Keratinocyte (primary cell): ENCODE measurements at regions not wholly inside any gene's neighbourhood (a gene's known extent, or its start where the extent isn't known, plus 50 kb on each side); places are given as distances from the start of the nearest gene placed in this dataset.

Experiments
- CTCF ChIP-seq, 3 experiments: IDR thresholded peaks in 1 of 3; conservative IDR thresholded peaks in 1 of 3; optimal IDR thresholded peaks in 1 of 3; 2 replicates in 2 of 3; 3 replicates in 1 of 3; pipeline versions ENCODE3 to v1.5.1; 2011; ENCODE audit warnings: low read length in 3 of 3, mild to moderate bottlenecking in 3 of 3, moderate library complexity in 2 of 3, control low read depth in 1 of 3, inconsistent platforms in 1 of 3; ENCODE audit not compliant: insufficient read depth in 2 of 3; ENCODE audit errors: extremely low read depth in 1 of 3
- EZH2 ChIP-seq: IDR thresholded peaks from one replicate; pipeline ENCODE4 v1.6.1; 2012; ENCODE audit warnings: inconsistent platforms, mild to moderate bottlenecking, low read length, moderate library complexity

- TF ChIP-seq CTCF (optimal IDR thresholded peaks at IDR 0.05 in 1 of 3, IDR thresholded peaks at IDR 0.05 in 1 of 3, conservative IDR thresholded peaks at IDR 0.05 in 1 of 3; ENCODE audit: extremely low read depth in 1 of 3, insufficient read depth in 2 of 3, low read length in 3 of 3) (no peak), EZH2 (no peak)
Measured at GRCh38 chr4:116217781-116218180, 867.6 kb downstream of the TRAM1L1 start.
